ACHN (cell line): ENCODE measurements at regions not wholly inside any gene's neighbourhood (a gene's known extent, or its start where the extent isn't known, plus 50 kb on each side); places are given as distances from the start of the nearest gene placed in this dataset.

Source experiments
- DNase-seq: peaks from one replicate; pipeline ENCODE4 v3.0.0-alpha.2; 2015
- in situ Hi-C: cut with HindIII; loops from 2 replicates; pipeline ENCODE4 v1.10.0; 2017; ENCODE audit warnings: low sequenced_read_pairs, low pct_ligation_motif_present, low pct_unique_long_range_greater_than_20kb

DNA sequence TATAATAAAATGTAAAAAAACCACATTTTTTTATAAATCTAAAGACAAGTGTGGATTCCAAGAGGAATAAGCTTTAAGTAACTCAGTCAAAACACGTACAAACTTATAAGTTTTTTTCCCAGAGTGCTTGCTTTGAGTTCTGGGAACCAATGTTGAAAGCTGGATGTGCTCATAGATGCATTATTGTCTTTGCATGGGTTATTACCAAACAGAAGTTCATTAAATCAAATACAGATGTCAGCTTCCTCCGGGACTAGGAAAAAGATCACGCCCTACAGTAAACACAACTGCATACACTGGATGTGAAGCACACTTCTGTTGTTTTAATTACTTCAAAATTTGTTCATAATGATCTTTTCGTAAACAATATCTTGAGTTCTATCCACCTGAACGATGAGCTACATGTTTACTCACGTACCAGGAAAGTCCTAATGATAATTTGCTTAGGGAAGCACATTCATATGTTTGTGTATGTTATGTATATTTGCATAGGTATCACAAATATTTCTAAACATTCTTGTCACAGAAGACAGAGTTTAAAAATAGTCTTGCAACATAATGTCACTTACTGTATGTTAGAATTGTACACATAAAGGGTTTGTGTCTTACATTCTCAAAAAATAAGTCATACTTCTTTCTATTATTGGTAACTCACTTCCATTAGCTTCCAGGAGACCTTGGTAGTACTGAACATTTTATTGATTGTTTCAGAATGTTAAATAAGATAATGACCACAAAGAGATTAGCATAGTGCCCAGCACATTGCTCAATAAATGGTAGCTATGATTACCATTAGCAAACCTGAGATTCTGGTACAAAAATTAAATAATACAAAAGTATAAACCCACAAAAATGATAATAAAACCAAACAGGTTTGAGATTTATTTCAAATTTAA is 427.4 kb downstream of the CETN3 start:
- no peak for DNase-seq

DNA sequence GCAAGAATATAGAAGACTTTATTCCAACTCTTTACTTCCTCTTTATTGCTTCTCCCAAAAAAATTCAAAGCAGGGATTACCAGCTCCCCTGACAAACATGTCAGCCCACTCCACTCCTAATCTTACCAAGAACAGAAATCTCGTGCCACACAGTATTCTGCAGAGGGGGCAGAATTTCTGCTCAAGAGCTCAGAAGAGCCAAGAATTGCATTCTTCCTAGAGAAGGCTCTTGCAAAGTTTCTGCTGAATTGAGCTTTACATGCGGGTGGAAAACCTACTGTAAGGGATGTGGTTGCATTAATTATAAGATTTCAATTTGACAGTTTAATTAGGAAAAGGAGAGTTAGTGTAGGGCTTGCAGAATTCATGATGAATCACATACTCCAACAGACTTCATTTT is 428.5 kb downstream of the CETN3 start:
- DNase-seq, result no peak
- in situ Hi-C loops, result no loop called here

More for the DNA sequence above, 427.4 kb downstream of the CETN3 start:
- in situ Hi-C loops, result no loop called here

DNA sequence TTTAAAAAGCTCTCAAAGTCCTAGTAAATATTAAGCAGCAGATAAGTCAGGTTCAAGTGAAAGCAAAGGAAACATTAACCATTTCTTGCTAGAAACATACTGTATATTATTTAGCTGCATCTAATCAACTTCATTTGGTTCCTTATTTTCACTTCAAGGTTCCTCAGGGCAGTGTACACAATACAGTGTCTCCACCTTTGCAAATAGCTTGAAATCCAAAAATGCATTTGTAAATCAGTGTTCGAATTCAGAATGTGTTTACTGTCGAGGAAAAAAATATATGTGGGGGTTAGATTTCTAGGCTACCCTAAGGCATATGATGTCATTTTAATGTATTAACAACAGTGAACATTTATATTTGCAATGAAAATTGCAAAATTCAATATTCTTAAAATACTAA is 436.0 kb downstream of the CETN3 start:
- DNase-seq, result no peak
- in situ Hi-C loops, result no loop called here

DNA sequence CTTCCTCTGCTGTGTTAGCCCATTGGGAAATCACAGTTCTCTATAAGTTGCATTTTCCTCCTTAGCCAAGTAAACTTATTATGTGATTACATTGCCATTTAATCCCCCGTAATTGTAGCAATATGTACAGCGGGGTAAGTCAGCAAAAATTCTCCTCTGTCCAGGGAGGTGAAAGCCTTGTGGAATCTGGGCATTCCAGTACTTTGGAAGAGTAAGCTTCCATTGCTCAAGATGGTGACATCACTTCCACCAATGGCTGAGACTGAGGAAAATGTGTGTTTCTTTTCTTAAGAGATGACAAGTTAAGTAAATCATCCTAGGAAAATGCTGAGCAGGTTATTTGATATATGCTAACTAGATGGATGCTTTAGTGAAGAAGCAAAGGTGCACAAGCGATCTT is 436.7 kb downstream of the CETN3 start:
- in situ Hi-C loops, result no loop called here
- DNase-seq, result no peak

DNA sequence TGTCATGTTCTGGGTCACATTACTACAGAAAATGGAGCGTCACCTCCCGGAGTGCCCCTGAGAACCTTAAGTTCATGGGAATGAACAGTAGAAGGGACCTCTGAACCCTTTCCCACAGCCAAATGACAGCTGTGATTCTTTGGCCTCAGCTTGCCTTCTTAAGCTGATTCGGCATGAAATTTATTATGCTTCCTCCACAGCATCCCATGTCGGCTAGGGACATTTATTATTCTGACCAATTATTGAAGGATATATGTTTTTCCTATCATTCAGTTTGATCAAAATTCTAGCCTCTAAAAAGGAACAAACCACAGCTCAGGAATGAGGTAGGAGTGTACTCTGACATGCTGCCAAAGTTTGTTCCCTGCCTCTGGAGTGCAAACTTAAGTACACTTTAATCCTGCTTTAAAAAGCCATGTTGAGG is 440.6 kb downstream of the CETN3 start:
- no peak for DNase-seq
- in situ Hi-C loops, result no loop called here

DNA sequence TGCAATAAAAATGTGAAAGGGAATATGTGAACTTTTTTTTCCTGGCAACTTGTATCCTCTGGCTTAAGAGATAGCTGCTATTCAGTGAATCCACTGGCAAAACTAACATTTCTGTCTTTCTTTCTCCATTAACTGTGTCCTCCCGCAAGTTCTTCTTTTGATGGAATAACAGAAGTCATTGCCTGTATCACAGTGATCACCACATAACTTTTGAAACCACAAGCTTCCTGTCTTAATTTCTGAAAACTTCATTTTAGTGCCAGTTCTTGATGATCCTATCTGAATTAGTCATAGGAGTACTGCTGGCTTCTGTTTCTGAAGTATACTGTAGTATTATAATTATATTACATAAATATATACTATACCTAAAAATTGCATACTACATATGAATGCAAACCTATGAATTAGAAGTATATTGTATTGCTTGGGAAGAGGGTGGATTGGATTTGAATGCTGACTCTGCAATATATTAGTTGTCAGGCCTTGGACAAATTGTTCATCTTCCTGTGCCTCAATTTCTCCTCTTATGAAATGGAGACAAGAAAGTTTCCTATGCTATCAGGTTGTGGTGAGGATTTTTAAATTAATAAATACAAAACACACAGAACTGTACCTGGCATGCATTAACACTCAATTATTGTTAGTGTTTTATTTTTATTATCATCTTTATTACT is 441.6 kb downstream of the CETN3 start:
- no peak for DNase-seq
- in situ Hi-C loops, result no loop called here

DNA sequence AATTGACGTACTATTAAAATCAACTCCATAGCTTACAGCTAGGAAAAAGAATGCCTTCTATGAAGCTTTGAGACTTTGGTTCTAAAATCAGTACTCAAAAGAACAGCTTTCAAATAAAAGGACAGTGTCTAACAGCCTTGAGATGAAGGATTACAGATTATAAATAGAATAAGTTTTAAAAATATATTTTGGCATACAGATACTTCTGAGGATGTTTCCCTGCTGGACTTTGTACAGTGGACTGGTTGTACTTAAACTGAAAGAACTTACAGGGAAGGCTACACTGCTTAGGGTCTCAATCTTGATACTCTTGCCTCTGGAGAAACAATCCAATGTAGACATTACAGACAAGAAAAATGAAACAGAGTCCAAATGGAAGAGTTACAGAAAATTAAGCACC is 452.7 kb downstream of the CETN3 start:
- no peak for DNase-seq
- in situ Hi-C loops, result no loop called here

DNA sequence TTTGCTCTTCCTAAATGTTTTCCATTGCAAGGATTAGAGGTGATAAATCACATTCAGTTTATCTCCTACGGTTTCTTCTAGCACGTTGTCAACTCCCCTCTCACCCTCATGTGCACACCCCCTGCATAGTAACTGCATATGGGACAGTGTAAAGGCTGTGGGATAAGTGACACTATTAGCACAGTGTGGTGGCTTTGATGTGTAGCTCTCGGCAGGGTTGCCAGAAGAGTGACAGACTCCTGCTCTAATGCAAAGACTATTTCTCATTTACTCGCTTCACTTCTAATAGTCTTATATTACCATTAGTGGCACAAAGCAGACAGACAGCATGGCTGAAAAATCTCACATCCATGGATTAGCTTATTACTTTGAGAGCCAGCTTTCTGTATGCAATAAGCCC is 454.6 kb downstream of the CETN3 start:
- no peak for DNase-seq
- in situ Hi-C loops, result no loop called here

DNA sequence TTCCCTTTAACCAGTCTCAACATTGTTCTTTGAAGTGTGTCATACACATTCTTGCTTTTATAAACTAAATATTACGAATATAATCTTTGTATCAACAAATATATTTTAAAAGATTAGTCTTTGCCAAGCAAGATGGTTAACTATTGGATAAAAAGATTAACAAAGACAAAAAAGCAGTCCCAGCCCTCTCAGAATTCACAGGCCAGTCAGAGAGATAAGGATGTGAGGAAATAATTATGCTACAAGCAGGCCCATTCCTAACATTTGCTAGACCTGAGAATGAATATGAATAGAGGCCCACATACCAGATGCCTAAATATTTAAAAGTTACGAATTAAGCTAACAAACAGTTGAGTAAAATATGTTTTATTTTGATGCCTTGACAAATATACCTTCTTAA is 457.7 kb downstream of the CETN3 start:
- in situ Hi-C loops, result no loop called here
- DNase-seq, result no peak

DNA sequence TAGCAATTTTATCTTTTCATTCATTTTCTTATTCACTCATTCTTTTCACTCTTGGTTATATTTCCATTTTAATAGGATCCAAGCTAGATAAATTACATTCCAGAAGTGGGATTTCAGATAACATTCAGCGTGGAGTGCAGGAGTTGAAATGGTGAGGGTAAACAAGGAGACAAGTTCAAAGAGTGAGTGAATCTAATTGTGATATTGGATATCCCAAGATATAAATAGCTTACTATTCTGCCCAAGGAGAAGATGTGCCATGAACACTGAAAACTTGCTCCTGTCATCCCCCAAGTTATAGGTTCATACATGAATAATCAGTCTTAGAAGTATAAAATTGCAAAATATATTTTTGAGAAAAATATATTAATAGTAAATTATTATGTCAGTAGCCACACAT is 459.3 kb downstream of the CETN3 start:
- in situ Hi-C loops, result no loop called here
- no peak for DNase-seq

DNA sequence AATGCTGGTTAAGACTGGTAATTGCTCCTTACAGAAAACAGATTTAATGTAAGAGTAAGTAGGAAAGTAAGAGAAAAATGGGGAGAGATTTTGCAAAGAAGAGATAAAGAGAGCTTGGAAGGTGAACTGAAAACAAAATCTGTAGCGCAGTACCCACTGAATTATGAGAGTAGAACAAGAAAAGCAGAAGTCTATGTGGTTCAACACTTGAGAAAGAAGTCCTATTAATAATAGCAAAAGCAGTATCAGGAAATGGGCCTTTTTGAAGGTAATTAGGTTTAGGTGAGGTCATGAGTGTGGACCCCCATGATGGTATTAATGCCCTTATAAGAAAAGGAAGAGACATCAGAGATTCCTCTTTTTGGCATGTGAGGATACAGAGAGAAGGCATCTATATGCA is 460.6 kb downstream of the CETN3 start:
- in situ Hi-C loops, result no loop called here
- no peak for DNase-seq

DNA sequence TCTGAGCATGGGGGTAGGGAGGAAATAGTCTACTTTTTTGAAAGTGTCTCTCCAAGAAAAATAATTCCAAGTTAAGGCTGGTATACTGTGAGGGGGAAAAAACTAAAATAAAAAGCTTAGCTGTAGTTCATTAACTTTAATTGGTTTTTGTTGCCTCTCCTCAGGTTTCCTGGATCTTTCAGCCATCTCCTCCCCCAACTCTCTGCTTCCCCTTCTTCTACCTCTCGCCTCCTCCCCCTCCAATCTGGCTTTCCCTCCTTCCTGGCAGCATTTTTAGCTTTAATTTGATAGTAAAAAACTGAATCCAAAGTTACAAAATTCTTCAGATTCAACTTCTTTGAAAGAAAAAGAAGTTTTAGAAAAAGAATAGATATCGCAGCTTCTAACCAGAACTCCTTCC is 462.6 kb downstream of the CETN3 start:
- in situ Hi-C loops, result no loop called here
- DNase-seq, result no peak

DNA sequence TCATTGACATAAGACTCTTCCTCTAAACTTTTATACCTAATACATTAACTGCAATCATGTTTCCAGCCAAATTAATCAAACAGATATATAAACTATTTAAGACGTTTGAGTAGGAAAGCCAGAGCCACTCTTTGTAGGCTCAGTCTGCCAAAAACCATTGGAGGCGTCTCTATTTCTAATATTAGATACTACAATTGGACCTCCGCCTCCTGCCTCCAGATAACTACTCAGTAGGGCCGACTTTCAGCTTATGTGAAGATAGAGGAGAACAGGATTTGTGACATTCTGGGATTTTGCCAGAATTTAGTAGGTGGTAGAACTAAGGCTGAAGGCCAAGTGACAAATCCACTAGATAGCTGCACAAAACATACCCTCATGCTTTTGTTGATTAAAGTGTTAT is 463.0 kb downstream of the CETN3 start:
- in situ Hi-C loops, result no loop called here
- no peak for DNase-seq

DNA sequence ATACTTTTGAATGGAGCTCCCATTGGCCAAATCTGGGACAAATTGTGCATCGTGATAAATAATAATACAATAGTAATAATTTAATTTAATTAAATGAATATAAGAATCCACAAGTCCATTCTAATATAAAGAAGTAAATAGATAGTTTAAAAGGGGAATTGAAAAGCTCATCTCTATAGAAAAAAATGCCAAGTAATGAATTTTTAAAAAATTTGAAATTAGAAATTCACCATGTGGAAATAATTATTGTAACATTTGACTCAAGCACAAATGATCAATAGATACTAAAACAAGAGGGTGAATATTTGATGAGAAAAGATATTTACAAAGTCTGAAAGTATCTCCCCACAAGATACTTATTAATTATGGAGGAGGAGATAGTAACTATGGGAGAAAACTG is 467.4 kb downstream of the CETN3 start:
- in situ Hi-C loops, result no loop called here
- DNase-seq, result no peak

DNA sequence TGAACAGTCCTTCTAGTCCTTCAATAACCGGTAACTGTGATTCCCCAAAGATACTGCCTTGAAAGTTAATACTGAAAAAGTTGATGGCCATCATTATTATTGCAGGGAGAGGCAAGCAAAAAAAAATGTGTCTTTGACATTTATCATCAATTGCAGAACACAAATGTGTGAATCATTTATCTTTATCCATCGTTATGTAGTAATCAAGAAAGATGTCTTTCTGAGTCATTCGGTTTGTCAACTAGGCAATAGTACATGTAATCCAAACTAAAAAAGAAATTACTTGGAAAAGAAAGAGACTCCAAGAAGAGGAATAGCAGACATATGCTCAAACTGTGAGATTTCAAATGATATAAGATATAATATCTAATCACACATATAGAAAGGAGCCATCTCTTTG is 473.0 kb downstream of the CETN3 start:
- in situ Hi-C loops, result no loop called here
- no peak for DNase-seq

DNA sequence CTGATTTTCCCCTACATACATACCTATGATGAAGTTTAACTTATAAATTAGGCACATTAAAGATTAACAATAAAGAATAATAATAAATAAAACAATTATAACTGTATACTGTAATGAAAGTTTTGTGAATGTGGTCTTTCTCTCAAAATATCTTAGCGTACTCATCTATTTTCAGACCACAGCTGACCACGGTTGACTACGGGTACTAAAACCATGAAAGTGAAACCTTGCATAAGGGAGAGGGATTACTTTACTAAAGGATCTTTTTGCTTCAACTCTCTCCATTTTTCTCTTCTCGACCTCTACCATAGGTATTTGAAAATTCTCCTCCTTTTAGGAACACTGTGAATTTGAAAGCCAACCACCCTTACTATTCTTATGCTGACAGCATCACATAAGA is 475.5 kb downstream of the CETN3 start:
- in situ Hi-C loops, result no loop called here
- DNase-seq, result no peak

DNA sequence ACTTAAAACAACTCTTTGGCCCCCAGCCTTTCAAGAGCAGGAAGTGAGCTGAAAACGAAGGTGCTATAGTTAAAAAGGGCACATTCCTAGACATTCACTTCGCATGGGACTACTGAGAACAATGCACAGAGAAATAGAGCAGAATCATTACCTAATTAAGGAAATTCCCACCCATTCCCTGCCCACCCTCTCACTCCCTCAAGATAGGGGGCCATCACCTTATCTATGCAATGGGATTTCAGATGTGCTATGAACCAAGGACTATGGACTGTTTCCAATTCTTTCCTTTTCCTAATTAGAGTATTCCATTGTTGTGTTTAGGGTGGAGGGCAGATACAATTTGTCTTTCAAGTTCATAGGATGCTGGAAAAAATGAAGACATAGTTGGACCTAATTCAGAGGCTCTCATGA is 476.8 kb downstream of the CETN3 start:
- in situ Hi-C loops, result no loop called here
- DNase-seq, result no peak

DNA sequence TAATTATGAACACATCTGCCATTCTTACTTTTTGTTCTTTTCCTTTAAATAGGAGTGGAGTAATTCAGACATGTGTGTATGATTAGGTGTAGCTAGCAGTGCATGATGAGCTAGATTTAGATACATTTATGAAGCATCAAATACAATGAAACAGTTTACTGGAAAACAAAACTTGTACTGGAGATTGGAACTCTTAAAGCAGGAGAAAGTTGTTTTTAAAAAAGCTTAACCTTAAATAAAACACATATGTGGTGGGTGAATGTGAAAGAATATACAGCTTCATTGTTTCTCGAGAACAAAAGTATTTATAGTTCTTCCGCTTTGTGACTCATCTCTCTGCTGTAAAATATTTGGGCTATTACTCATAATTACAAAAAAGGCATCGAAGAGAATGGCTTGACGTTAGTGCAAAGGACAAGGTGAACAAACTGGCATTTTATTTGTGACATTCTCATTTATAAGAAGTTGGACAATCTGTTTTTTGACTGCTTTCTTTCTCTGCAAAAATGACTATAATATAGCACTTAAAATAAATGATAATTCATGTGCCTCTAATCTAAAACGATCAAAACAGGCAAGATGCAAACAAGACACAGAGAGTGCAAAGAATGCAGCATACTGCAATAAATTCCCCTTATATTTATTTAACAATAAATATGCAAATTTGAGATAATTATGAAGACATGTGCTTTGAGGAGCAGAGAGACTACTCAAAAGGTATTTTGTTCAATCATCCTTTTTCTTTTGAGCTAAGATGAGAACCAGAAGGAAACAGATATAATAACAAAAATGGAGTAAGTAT is 478.8 kb downstream of the CETN3 start:
- DNase-seq, result peak; percentile 55

DNA sequence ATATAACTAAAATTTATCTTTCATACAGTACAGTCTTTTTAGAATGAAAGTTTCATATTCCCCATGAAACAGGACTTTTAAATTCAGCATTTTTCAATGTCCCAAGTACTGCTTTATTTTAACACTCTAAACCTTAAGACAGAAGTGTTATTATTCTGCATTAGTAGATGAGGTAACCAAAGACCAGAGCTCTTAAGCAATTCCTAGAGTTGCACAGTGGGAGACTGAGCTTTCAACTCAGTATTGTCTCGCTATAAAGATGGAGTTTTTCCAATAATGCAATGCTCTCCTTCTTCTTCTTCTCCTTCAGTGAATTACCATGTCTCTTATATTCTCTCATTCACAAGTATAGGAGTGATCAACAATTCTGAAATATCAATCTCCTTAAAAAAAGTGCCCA is 479.7 kb downstream of the CETN3 start:
- DNase-seq, result no peak
- in situ Hi-C loops, result no loop called here

More for the DNA sequence above, 478.8 kb downstream of the CETN3 start:
- in situ Hi-C loops, result no loop called here
